ENCODE measurements at regions not wholly inside any gene's neighbourhood (a gene's known extent, or its start where the extent isn't known, plus 50 kb on each side); places are given as distances from the start of the nearest gene placed in this dataset.

GRCh38 chr7:12801107-12801506 is 113.7 kb downstream of the ARL4A start:
- no peaks in the 10 kb centered on the region for H3K36me3 ChIP-seq (ENCODE audit: control insufficient read depth, insufficient read depth, low read length)
- 80 to 84% methylated on average over 4 of the region's 4 CpGs for WGBS, 2 experiments
- no peaks in the 10 kb centered on the region for H3K27me3 ChIP-seq (ENCODE audit: control insufficient read depth, insufficient read depth, low read length, poor library complexity, severe bottlenecking)

GRCh38 chr7:12802070-12802469 is 114.6 kb downstream of the ARL4A start:
- Histone ChIP-seq H3K4me1 (ENCODE audit: control insufficient read depth, insufficient read depth, low read length) (no peaks in the 10 kb centered on the region), H3K27me3 (ENCODE audit: control insufficient read depth, insufficient read depth, low read length, poor library complexity, severe bottlenecking) (no peaks in the 10 kb centered on the region), H3K4me3 (ENCODE audit: insufficient read depth, low read depth, low read length) (no peak overlapping the region), H3K27ac (ENCODE audit: insufficient read depth, low read depth, low read length, poor library complexity, severe bottlenecking) (no peak overlapping the region), H3K36me3 (ENCODE audit: control insufficient read depth, insufficient read depth, low read length) (no peaks in the 10 kb centered on the region), H3K9me3 (ENCODE audit: control insufficient read depth, low read length) (no peaks in the 10 kb centered on the region)
- WGBS, 2 experiments, result 89 to 97% methylated on average over 2 of the region's 2 CpGs

More at GRCh38 chr7:12801107-12801506, 113.7 kb downstream of the ARL4A start:
- no peaks in the 10 kb centered on the region for H3K4me1 ChIP-seq (ENCODE audit: control insufficient read depth, insufficient read depth, low read length)
- H3K4me3 ChIP-seq (ENCODE audit: insufficient read depth, low read depth, low read length), result no peak overlapping the region
- no peaks in the 10 kb centered on the region for H3K9me3 ChIP-seq (ENCODE audit: control insufficient read depth, low read length)
- H3K27ac ChIP-seq (ENCODE audit: insufficient read depth, low read depth, low read length, poor library complexity, severe bottlenecking), result no peak overlapping the region

- Histone ChIP-seq H3K4me3 (ENCODE audit: insufficient read depth, low read depth, low read length) (no peak overlapping the region), H3K36me3 (ENCODE audit: control insufficient read depth, insufficient read depth, low read length) (no peaks in the 10 kb centered on the region), H3K27me3 (ENCODE audit: control insufficient read depth, insufficient read depth, low read length, poor library complexity, severe bottlenecking) (no peaks in the 10 kb centered on the region), H3K9me3 (ENCODE audit: control insufficient read depth, low read length) (no peaks in the 10 kb centered on the region), H3K4me1 (ENCODE audit: control insufficient read depth, insufficient read depth, low read length) (no peaks in the 10 kb centered on the region), H3K27ac (ENCODE audit: insufficient read depth, low read depth, low read length, poor library complexity, severe bottlenecking) (no peak overlapping the region)
- 88 to 93% methylated on average over 4 to 7 of the region's 7 CpGs for WGBS, 2 experiments
Measured at GRCh38 chr7:12803542-12803941, 116.1 kb downstream of the ARL4A start.

GRCh38 chr7:12805518-12805928 is 118.1 kb downstream of the ARL4A start:
- Histone ChIP-seq H3K9me3 (ENCODE audit: control insufficient read depth, low read length) (no peaks in the 10 kb centered on the region), H3K4me1 (ENCODE audit: control insufficient read depth, insufficient read depth, low read length) (no peaks in the 10 kb centered on the region), H3K36me3 (ENCODE audit: control insufficient read depth, insufficient read depth, low read length) (no peaks in the 10 kb centered on the region), H3K27me3 (ENCODE audit: control insufficient read depth, insufficient read depth, low read length, poor library complexity, severe bottlenecking) (no peaks in the 10 kb centered on the region), H3K27ac (ENCODE audit: insufficient read depth, low read depth, low read length, poor library complexity, severe bottlenecking) (no peak overlapping the region), H3K4me3 (ENCODE audit: insufficient read depth, low read depth, low read length) (no peak overlapping the region)
- WGBS, 2 experiments, result 100% methylated on average over 1 of the region's 1 CpG; no CpG with 5 or more reads in 1 of the 2 experiments

- 85 to 100% methylated on average over 1 to 5 of the region's 7 CpGs for WGBS, 2 experiments
- no peaks in the 10 kb centered on the region for H3K4me1 ChIP-seq (ENCODE audit: control insufficient read depth, insufficient read depth, low read length)
- no peaks in the 10 kb centered on the region for H3K9me3 ChIP-seq (ENCODE audit: control insufficient read depth, low read length)
- no peaks in the 10 kb centered on the region for H3K36me3 ChIP-seq (ENCODE audit: control insufficient read depth, insufficient read depth, low read length)
- no peak overlapping the region for H3K4me3 ChIP-seq (ENCODE audit: insufficient read depth, low read depth, low read length)
- no peak overlapping the region for H3K27ac ChIP-seq (ENCODE audit: insufficient read depth, low read depth, low read length, poor library complexity, severe bottlenecking)
- H3K27me3 ChIP-seq (ENCODE audit: control insufficient read depth, insufficient read depth, low read length, poor library complexity, severe bottlenecking), result no peaks in the 10 kb centered on the region
Measured at GRCh38 chr7:12805957-12806356, 118.5 kb downstream of the ARL4A start.

- no peaks in the 10 kb centered on the region for H3K9me3 ChIP-seq (ENCODE audit: control insufficient read depth, low read length)
- WGBS, 2 experiments, result 48 to 49% methylated on average over 5 of the region's 5 CpGs
- H3K27ac ChIP-seq (ENCODE audit: insufficient read depth, low read depth, low read length, poor library complexity, severe bottlenecking), result no peak overlapping the region
- H3K36me3 ChIP-seq (ENCODE audit: control insufficient read depth, insufficient read depth, low read length), result no peaks in the 10 kb centered on the region
- H3K4me1 ChIP-seq (ENCODE audit: control insufficient read depth, insufficient read depth, low read length), result no peaks in the 10 kb centered on the region
- no peak overlapping the region for H3K4me3 ChIP-seq (ENCODE audit: insufficient read depth, low read depth, low read length)
- no peaks in the 10 kb centered on the region for H3K27me3 ChIP-seq (ENCODE audit: control insufficient read depth, insufficient read depth, low read length, poor library complexity, severe bottlenecking)
Measured at GRCh38 chr7:12809476-12809875, 122.0 kb downstream of the ARL4A start.

- Histone ChIP-seq H3K9me3 (ENCODE audit: control insufficient read depth, low read length) (no peaks in the 10 kb centered on the region), H3K36me3 (ENCODE audit: control insufficient read depth, insufficient read depth, low read length) (no peaks in the 10 kb centered on the region), H3K27ac (ENCODE audit: insufficient read depth, low read depth, low read length, poor library complexity, severe bottlenecking) (no peak overlapping the region), H3K4me3 (ENCODE audit: insufficient read depth, low read depth, low read length) (no peak overlapping the region), H3K27me3 (ENCODE audit: control insufficient read depth, insufficient read depth, low read length, poor library complexity, severe bottlenecking) (no peaks in the 10 kb centered on the region), H3K4me1 (ENCODE audit: control insufficient read depth, insufficient read depth, low read length) (no peaks in the 10 kb centered on the region)
- WGBS, 2 experiments, result 95 to 100% methylated on average over 3 to 4 of the region's 4 CpGs
Measured at GRCh38 chr7:12812111-12812510, 124.7 kb downstream of the ARL4A start.

- WGBS, 2 experiments, result 88 to 94% methylated on average over 2 of the region's 2 CpGs
- H3K27me3 ChIP-seq (ENCODE audit: control insufficient read depth, insufficient read depth, low read length, poor library complexity, severe bottlenecking), result no peaks in the 10 kb centered on the region
- H3K9me3 ChIP-seq (ENCODE audit: control insufficient read depth, low read length), result no peaks in the 10 kb centered on the region
- H3K36me3 ChIP-seq (ENCODE audit: control insufficient read depth, insufficient read depth, low read length), result no peaks in the 10 kb centered on the region
- no peak overlapping the region for H3K4me3 ChIP-seq (ENCODE audit: insufficient read depth, low read depth, low read length)
- H3K27ac ChIP-seq (ENCODE audit: insufficient read depth, low read depth, low read length, poor library complexity, severe bottlenecking), result no peak overlapping the region
- H3K4me1 ChIP-seq (ENCODE audit: control insufficient read depth, insufficient read depth, low read length), result no peaks in the 10 kb centered on the region
Measured at GRCh38 chr7:12814107-12814506, 126.7 kb downstream of the ARL4A start.

GRCh38 chr7:12814828-12815227 is 127.4 kb downstream of the ARL4A start:
- H3K9me3 ChIP-seq (ENCODE audit: control insufficient read depth, low read length), result no peaks in the 10 kb centered on the region
- H3K4me3 ChIP-seq (ENCODE audit: insufficient read depth, low read depth, low read length), result no peak overlapping the region
- H3K27ac ChIP-seq (ENCODE audit: insufficient read depth, low read depth, low read length, poor library complexity, severe bottlenecking), result no peak overlapping the region
- no peaks in the 10 kb centered on the region for H3K4me1 ChIP-seq (ENCODE audit: control insufficient read depth, insufficient read depth, low read length)
- H3K27me3 ChIP-seq (ENCODE audit: control insufficient read depth, insufficient read depth, low read length, poor library complexity, severe bottlenecking), result no peaks in the 10 kb centered on the region
- no peaks in the 10 kb centered on the region for H3K36me3 ChIP-seq (ENCODE audit: control insufficient read depth, insufficient read depth, low read length)

GRCh38 chr7:12815426-12815825 is 128.0 kb downstream of the ARL4A start:
- Histone ChIP-seq H3K27ac (ENCODE audit: insufficient read depth, low read depth, low read length, poor library complexity, severe bottlenecking) (no peak overlapping the region), H3K36me3 (ENCODE audit: control insufficient read depth, insufficient read depth, low read length) (no peaks in the 10 kb centered on the region), H3K27me3 (ENCODE audit: control insufficient read depth, insufficient read depth, low read length, poor library complexity, severe bottlenecking) (no peaks in the 10 kb centered on the region), H3K4me3 (ENCODE audit: insufficient read depth, low read depth, low read length) (no peak overlapping the region), H3K4me1 (ENCODE audit: control insufficient read depth, insufficient read depth, low read length) (no peaks in the 10 kb centered on the region), H3K9me3 (ENCODE audit: control insufficient read depth, low read length) (no peaks in the 10 kb centered on the region)
- 100% methylated on average over 1 of the region's 4 CpGs; no CpG with 5 or more reads in 1 of the 2 experiments for WGBS, 2 experiments

- H3K4me3 ChIP-seq (ENCODE audit: insufficient read depth, low read depth, low read length), result no peak overlapping the region
- H3K36me3 ChIP-seq (ENCODE audit: control insufficient read depth, insufficient read depth, low read length), result no peaks in the 10 kb centered on the region
- H3K4me1 ChIP-seq (ENCODE audit: control insufficient read depth, insufficient read depth, low read length), result no peaks in the 10 kb centered on the region
- H3K27ac ChIP-seq (ENCODE audit: insufficient read depth, low read depth, low read length, poor library complexity, severe bottlenecking), result no peak overlapping the region
- H3K27me3 ChIP-seq (ENCODE audit: control insufficient read depth, insufficient read depth, low read length, poor library complexity, severe bottlenecking), result no peaks in the 10 kb centered on the region
- no peaks in the 10 kb centered on the region for H3K9me3 ChIP-seq (ENCODE audit: control insufficient read depth, low read length)
Measured at GRCh38 chr7:12815871-12816270, 128.4 kb downstream of the ARL4A start.
